OCI-LY7 (cell line): ENCODE measurements at regions not wholly inside any gene's neighbourhood (a gene's known extent, or its start where the extent isn't known, plus 50 kb on each side); places are given as distances from the start of the nearest gene placed in this dataset.

Source experiments
- CTCF ChIP-seq: fragments of 200-600 bp; sonication (generic); conservative IDR thresholded peaks from 2 replicates; pipeline ENCODE4 v1.5.1; 2014; ENCODE audit warnings: mild to moderate bottlenecking, antibody characterized with exemption, low read length, moderate library complexity, mixed read lengths
- EZH2phosphoT487 ChIP-seq: fragments of 200-600 bp; sonication (generic); IDR thresholded peaks from 2 replicates; pipeline ENCODE4 v1.6.1; 2018; ENCODE audit warnings: low read depth, borderline replicate concordance, mild to moderate bottlenecking, mixed run types, antibody characterized with exemption, low read length, moderate library complexity, mixed read lengths

GRCh38 chr6:95923518-95923917 lies 92.3 kb upstream of the FUT9 start:
- TF ChIP-seq CTCF (peak; percentile 80), EZH2phosphoT487 (no peak)
